ENCODE measurements at regions not wholly inside any gene's neighbourhood (a gene's known extent, or its start where the extent isn't known, plus 50 kb on each side); places are given as distances from the start of the nearest gene placed in this dataset.

GRCh38 chr6:163687075-163687474, 272.6 kb downstream of the QKI start:
- Histone ChIP-seq H3K9me3 (no peaks in the 10 kb centered on the region), H3K27me3 (replicated peaks; ENCODE audit: control insufficient read depth, insufficient read depth, low read length) (peaks cover 1% of the 10 kb centered on the region; the same call in 1 of the 2 replicates), H3K4me3 (ENCODE audit: low read depth, low read length) (no peak overlapping the region), H3K36me3 (ENCODE audit: control insufficient read depth, insufficient read depth, low read length) (no peaks in the 10 kb centered on the region), H3K4me1 (no peaks in the 10 kb centered on the region)
- ChIA-PET POLR2A (no interaction called here), CTCF (no interaction called here)
- BruUV-seq (replicated peaks), result no TSS peak
- Mint-ChIP-seq H3K9me3 (ENCODE audit: unreplicated experiment) (peaks cover 6% of the 10 kb centered on the region), H3K27ac (ENCODE audit: unreplicated experiment) (no peak overlapping the region), H3K36me3 (ENCODE audit: insufficient read depth, unreplicated experiment) (no peaks in the 10 kb centered on the region), H3K27me3 (ENCODE audit: insufficient read depth, unreplicated experiment) (peaks cover 9% of the 10 kb centered on the region), H3K4me3 (ENCODE audit: unreplicated experiment) (no peak overlapping the region), H3K4me1 (ENCODE audit: low read depth, unreplicated experiment) (no peaks in the 10 kb centered on the region)
- TF ChIP-seq CTCF (IDR thresholded peaks at IDR 0.05; ENCODE audit: insufficient read depth in 1 of 2, low read depth in 1 of 2, low read length in 1 of 2, severe bottlenecking in 1 of 2, unreplicated experiment in 1 of 2), result no peak
- intact Hi-C loops (cut with micrococcal nuclease; ENCODE audit: unreplicated experiment), result no loop called here
- DNase-seq, result no peak

- Mint-ChIP-seq H3K36me3 (ENCODE audit: insufficient read depth, unreplicated experiment) (no peaks in the 10 kb centered on the region), H3K9me3 (ENCODE audit: unreplicated experiment) (peaks cover 6% of the 10 kb centered on the region), H3K27me3 (ENCODE audit: insufficient read depth, unreplicated experiment) (peaks cover 9% of the 10 kb centered on the region), H3K4me1 (ENCODE audit: low read depth, unreplicated experiment) (no peaks in the 10 kb centered on the region), H3K4me3 (ENCODE audit: unreplicated experiment) (no peak overlapping the region), H3K27ac (ENCODE audit: unreplicated experiment) (no peak overlapping the region)
- ChIA-PET CTCF (no interaction called here), POLR2A (no interaction called here)
- Histone ChIP-seq H3K27me3 (replicated peaks; ENCODE audit: control insufficient read depth, insufficient read depth, low read length) (peaks cover 1% of the 10 kb centered on the region; the same call in 1 of the 2 replicates), H3K36me3 (ENCODE audit: control insufficient read depth, insufficient read depth, low read length) (no peaks in the 10 kb centered on the region), H3K4me3 (ENCODE audit: low read depth, low read length) (no peak overlapping the region), H3K4me1 (no peaks in the 10 kb centered on the region), H3K9me3 (no peaks in the 10 kb centered on the region)
- BruUV-seq (replicated peaks), result no TSS peak
- TF ChIP-seq CTCF (IDR thresholded peaks at IDR 0.05; ENCODE audit: insufficient read depth in 1 of 2, low read depth in 1 of 2, low read length in 1 of 2, severe bottlenecking in 1 of 2, unreplicated experiment in 1 of 2), result no peak
- no peak for DNase-seq
- intact Hi-C loops (cut with micrococcal nuclease; ENCODE audit: unreplicated experiment), result no loop called here
These were observed 271.8 kb downstream of the QKI start for GRCh38 chr6:163686301-163686700.

- BruUV-seq (replicated peaks), result no TSS peak
These were observed 268.6 kb downstream of the QKI start for GRCh38 chr6:163683105-163683622.

More at GRCh38 chr6:163683105-163683622, 268.6 kb downstream of the QKI start:
- CTCF ChIA-PET, result no interaction called here
- intact Hi-C loops (cut with micrococcal nuclease; ENCODE audit: unreplicated experiment), result no loop called here
- no peak for DNase-seq
- H3K9me3 Mint-ChIP-seq (ENCODE audit: unreplicated experiment), result peaks cover 6% of the 10 kb centered on the region
- H3K27me3 Mint-ChIP-seq (ENCODE audit: insufficient read depth, unreplicated experiment), result peaks cover 9% of the 10 kb centered on the region
- Histone ChIP-seq H3K4me1 (no peaks in the 10 kb centered on the region), H3K4me3 (ENCODE audit: low read depth, low read length) (no peak overlapping the region), H3K27me3 (replicated peaks; ENCODE audit: control insufficient read depth, insufficient read depth, low read length) (peaks cover 1% of the 10 kb centered on the region; the same call in 1 of the 2 replicates), H3K9me3 (no peaks in the 10 kb centered on the region), H3K36me3 (ENCODE audit: control insufficient read depth, insufficient read depth, low read length) (no peaks in the 10 kb centered on the region)
- no peak for TF ChIP-seq CTCF (IDR thresholded peaks at IDR 0.05; ENCODE audit: insufficient read depth in 1 of 2, low read depth in 1 of 2, low read length in 1 of 2, severe bottlenecking in 1 of 2, unreplicated experiment in 1 of 2)
- H3K36me3 Mint-ChIP-seq (ENCODE audit: insufficient read depth, unreplicated experiment), result no peaks in the 10 kb centered on the region
- H3K4me3 Mint-ChIP-seq (ENCODE audit: unreplicated experiment), result no peak overlapping the region
- H3K27ac Mint-ChIP-seq (ENCODE audit: unreplicated experiment), result no peak overlapping the region
- no peaks in the 10 kb centered on the region for H3K4me1 Mint-ChIP-seq (ENCODE audit: low read depth, unreplicated experiment)
- POLR2A ChIA-PET, result no interaction called here

Measured in Caco-2 (cell line).